ENCODE measurements at regions not wholly inside any gene's neighbourhood (a gene's known extent, or its start where the extent isn't known, plus 50 kb on each side); places are given as distances from the start of the nearest gene placed in this dataset.

GRCh38 chr2:43038696-43039094, 187.7 kb downstream of the ZFP36L2 start:
- no peaks in the 10 kb centered on the region for H3K9me3 ChIP-seq (ENCODE audit: control insufficient read depth in 4 of 4, insufficient read depth in 3 of 4, low read length in 3 of 4)
- no peak for TF ChIP-seq CTCF (IDR thresholded peaks at IDR 0.05; ENCODE audit: control extremely low read depth, extremely low read depth)
- no peaks in the 10 kb centered on the region for H3K36me3 ChIP-seq (ENCODE audit: control insufficient read depth in 4 of 4, insufficient read depth in 4 of 4, low read length in 4 of 4)
- DNase-seq: no peak
- no peak overlapping the region for H3K27ac ChIP-seq (ENCODE audit: low read depth in 1 of 2, low read length in 1 of 2)
- 87 to 91% methylated on average over 11 to 12 of the region's 12 CpGs for WGBS, 2 donors
- H3K9ac ChIP-seq (ENCODE audit: insufficient read depth in 1 of 2, low read length in 2 of 2): no peak overlapping the region
- no peak overlapping the region for H3K4me3 ChIP-seq
- ATAC-seq (ENCODE audit: insufficient read depth, low FRiP score): no peak
- no peaks in the 10 kb centered on the region for H3K27me3 ChIP-seq (ENCODE audit: control insufficient read depth in 3 of 3, insufficient read depth in 3 of 3, low read length in 2 of 3)
- H3K4me1 ChIP-seq (ENCODE audit: control insufficient read depth in 5 of 5, insufficient read depth in 5 of 5, low read length in 5 of 5): peaks cover 0 to 54% (median 22%) of the 10 kb centered on the region in 5 donors

- Histone ChIP-seq H3K27me3 (ENCODE audit: control insufficient read depth in 3 of 3, insufficient read depth in 3 of 3, low read length in 2 of 3) (no peaks in the 10 kb centered on the region), H3K9me3 (ENCODE audit: control insufficient read depth in 4 of 4, insufficient read depth in 3 of 4, low read length in 3 of 4) (no peaks in the 10 kb centered on the region), H3K27ac (ENCODE audit: low read depth in 1 of 2, low read length in 1 of 2) (no peak overlapping the region), H3K36me3 (ENCODE audit: control insufficient read depth in 4 of 4, insufficient read depth in 4 of 4, low read length in 4 of 4) (no peaks in the 10 kb centered on the region), H3K4me1 (ENCODE audit: control insufficient read depth in 5 of 5, insufficient read depth in 5 of 5, low read length in 5 of 5) (peaks cover 0 to 52% (median 22%) of the 10 kb centered on the region in 5 donors), H3K9ac (ENCODE audit: insufficient read depth in 1 of 2, low read length in 2 of 2) (no peak overlapping the region), H3K4me3 (no peak overlapping the region)
- peak; percentile 66 to 78 (median 67) for DNase-seq
- 64 to 81% methylated on average over 9 of the region's 9 CpGs for WGBS, 2 donors
- ATAC-seq (ENCODE audit: insufficient read depth, low FRiP score): no peak
- no peak for TF ChIP-seq CTCF (IDR thresholded peaks at IDR 0.05; ENCODE audit: control extremely low read depth, extremely low read depth)
These were observed 188.2 kb downstream of the ZFP36L2 start for GRCh38 chr2:43038034-43038695.

GRCh38 chr2:43035922-43036321, 190.5 kb downstream of the ZFP36L2 start:
- no peak for TF ChIP-seq CTCF (IDR thresholded peaks at IDR 0.05; ENCODE audit: control extremely low read depth, extremely low read depth)
- H3K9me3 ChIP-seq (ENCODE audit: control insufficient read depth in 4 of 4, insufficient read depth in 3 of 4, low read length in 3 of 4): no peaks in the 10 kb centered on the region
- H3K4me1 ChIP-seq (ENCODE audit: control insufficient read depth in 5 of 5, insufficient read depth in 5 of 5, low read length in 5 of 5): peaks cover 0 to 53% (median 18%) of the 10 kb centered on the region in 5 donors
- DNase-seq (no peak), ATAC-seq (ENCODE audit: insufficient read depth, low FRiP score) (no peak)
- H3K36me3 ChIP-seq (ENCODE audit: control insufficient read depth in 4 of 4, insufficient read depth in 4 of 4, low read length in 4 of 4): no peaks in the 10 kb centered on the region
- H3K27ac ChIP-seq (ENCODE audit: low read depth in 1 of 2, low read length in 1 of 2): no peak overlapping the region
- no peak overlapping the region for H3K4me3 ChIP-seq
- H3K9ac ChIP-seq (ENCODE audit: insufficient read depth in 1 of 2, low read length in 2 of 2): no peak overlapping the region
- no peaks in the 10 kb centered on the region for H3K27me3 ChIP-seq (ENCODE audit: control insufficient read depth in 3 of 3, insufficient read depth in 3 of 3, low read length in 2 of 3)
- 95 to 96% methylated on average over 4 of the region's 4 CpGs for WGBS, 2 donors

GRCh38 chr2:43034921-43035320, 191.5 kb downstream of the ZFP36L2 start:
- WGBS, 2 donors: 93 to 97% methylated on average over 7 of the region's 7 CpGs

More at GRCh38 chr2:43034921-43035320, 191.5 kb downstream of the ZFP36L2 start:
- Histone ChIP-seq H3K9me3 (ENCODE audit: control insufficient read depth in 4 of 4, insufficient read depth in 3 of 4, low read length in 3 of 4) (no peaks in the 10 kb centered on the region), H3K9ac (ENCODE audit: insufficient read depth in 1 of 2, low read length in 2 of 2) (no peak overlapping the region), H3K27ac (ENCODE audit: low read depth in 1 of 2, low read length in 1 of 2) (no peak overlapping the region), H3K36me3 (ENCODE audit: control insufficient read depth in 4 of 4, insufficient read depth in 4 of 4, low read length in 4 of 4) (no peaks in the 10 kb centered on the region), H3K27me3 (ENCODE audit: control insufficient read depth in 3 of 3, insufficient read depth in 3 of 3, low read length in 2 of 3) (no peaks in the 10 kb centered on the region), H3K4me1 (ENCODE audit: control insufficient read depth in 5 of 5, insufficient read depth in 5 of 5, low read length in 5 of 5) (peaks cover 0 to 58% (median 23%) of the 10 kb centered on the region in 5 donors), H3K4me3 (no peak overlapping the region)
- TF ChIP-seq CTCF (IDR thresholded peaks at IDR 0.05; ENCODE audit: control extremely low read depth, extremely low read depth): no peak
- ATAC-seq (ENCODE audit: insufficient read depth, low FRiP score) (no peak), DNase-seq (no peak)
